Activated CD8-positive, alpha-beta memory T cell treated with anti-CD3 and anti-CD28 coated beads for 36 hours (primary cell): ENCODE measurements at regions not wholly inside any gene's neighbourhood (a gene's known extent, or its start where the extent isn't known, plus 50 kb on each side); places are given as distances from the start of the nearest gene placed in this dataset.

Source experiments
- CTCF ChIA-PET: fragments of 350-600 bp; sonication (Branson Sonifier 250); formaldehyde crosslinking; loops from one replicate; lab custom pipeline; 2021; ENCODE audit warnings: antibody characterized with exemption; lab: Charles Lee
- POLR2A ChIA-PET: fragments of 350-600 bp; sonication (Branson Sonifier 250); formaldehyde crosslinking; loops from one replicate; lab custom pipeline; 2021; ENCODE audit warnings: antibody characterized with exemption; lab: Charles Lee

DNA sequence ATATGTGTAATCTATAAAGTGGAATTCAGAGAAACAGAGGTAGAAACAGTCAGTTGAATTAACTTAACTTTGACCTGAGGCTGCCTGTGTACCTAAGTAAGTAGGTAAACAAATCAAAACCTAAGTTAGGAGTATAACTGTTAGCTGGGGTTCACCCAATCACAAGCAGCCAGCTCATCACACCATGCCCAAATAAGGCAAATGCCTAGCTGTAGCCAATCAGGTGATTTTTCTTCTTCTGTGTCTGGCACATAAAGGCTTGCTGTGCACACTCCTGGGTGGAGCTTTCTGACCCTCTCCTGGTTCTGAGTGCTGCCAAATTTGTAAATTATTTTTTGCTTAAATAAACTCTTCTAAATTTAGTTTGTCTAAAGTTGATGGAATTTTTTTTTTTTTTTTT lies 54.7 kb upstream of the TRIM39 start:
- ChIA-PET CTCF (no interaction called here), POLR2A (no interaction called here)

DNA sequence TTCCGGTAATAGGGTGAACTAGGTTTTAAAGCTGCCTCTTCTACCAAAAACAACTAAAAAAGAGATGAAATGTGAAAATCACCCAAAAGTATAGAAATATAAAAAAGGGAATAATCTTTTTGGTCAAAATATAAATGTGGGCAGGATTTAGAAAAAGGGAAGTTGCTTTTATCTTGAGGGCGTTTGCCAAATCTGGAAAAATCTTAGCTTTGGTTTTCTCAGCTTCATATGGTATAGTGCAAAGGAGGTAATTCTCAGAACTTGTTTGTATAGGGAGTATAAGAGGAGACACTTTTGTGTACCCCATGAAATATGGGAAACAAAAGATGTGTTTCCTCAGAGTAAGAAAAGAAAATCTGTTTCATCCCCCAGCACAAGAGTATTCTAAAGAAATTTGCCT lies 54.2 kb upstream of the TRIM26 start:
- ChIA-PET POLR2A (interaction anchor here (0.6 kb wide), 1 partner anchor 41 kb away, joined by 3 read pairs; no protein-coding TSS in a partner anchor), CTCF (no interaction called here)

DNA sequence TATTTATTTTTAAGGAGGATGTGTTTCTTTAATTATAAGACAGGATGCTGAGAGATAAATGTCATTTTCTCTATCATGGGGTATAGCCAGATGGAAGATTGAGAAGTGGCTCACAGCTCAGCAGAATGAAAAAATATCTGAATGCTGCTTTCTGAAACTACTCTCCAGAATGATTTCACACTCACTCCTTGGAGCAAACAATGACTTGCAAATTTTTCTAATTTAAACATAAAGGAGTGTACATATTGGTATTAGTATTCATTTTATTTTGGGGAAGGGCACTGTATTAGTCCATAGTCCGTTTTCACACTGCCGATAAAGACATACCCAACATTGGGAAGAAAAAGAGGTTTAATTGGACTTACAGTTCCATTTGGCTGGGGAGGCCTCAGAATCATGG lies 52.4 kb upstream of the TRIM26 start:
- POLR2A ChIA-PET, result no interaction called here

DNA sequence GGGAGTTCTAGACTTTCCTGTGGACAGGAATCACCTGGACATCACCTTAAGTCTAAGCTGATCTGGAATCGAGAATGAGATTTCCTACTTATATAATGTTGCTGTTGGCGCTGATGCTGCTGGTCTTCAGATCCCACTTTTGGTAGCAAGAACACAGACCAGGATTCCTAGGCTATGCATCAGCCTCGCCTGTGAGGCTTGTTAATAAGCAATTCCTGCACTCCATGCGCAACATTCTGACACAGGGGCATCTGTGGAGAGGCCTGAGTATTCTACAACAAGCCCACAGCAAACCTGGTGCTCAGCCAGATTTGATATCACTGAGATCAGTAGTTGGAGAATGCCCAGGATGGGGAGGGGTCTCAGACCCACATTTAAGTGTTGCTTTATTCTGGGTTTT lies 52.0 kb upstream of the TRIM26 start:
- ChIA-PET POLR2A (no interaction called here), CTCF (no interaction called here)

More for the DNA sequence above, 52.4 kb upstream of the TRIM26 start:
- CTCF ChIA-PET, result no interaction called here

DNA sequence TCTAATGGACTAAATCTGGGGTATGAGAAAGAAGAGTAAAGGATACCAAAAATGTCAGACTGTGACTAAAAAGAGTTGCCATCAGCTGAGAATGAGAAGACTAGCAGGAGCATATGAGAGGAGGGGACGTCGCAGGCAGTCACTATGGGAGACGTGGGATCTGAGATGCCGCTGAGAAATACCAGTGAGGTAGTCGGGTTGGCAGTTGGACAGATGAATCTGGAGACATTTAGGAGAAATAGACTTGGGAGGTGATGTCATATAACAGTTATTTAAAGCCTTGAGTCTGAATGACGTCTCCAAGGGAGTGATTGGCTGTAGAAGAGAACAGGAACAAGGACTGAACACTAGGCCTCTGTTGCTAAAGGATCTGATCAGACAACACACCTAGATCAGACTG lies 51.5 kb upstream of the TRIM26 start:
- ChIA-PET CTCF (no interaction called here), POLR2A (no interaction called here)

DNA sequence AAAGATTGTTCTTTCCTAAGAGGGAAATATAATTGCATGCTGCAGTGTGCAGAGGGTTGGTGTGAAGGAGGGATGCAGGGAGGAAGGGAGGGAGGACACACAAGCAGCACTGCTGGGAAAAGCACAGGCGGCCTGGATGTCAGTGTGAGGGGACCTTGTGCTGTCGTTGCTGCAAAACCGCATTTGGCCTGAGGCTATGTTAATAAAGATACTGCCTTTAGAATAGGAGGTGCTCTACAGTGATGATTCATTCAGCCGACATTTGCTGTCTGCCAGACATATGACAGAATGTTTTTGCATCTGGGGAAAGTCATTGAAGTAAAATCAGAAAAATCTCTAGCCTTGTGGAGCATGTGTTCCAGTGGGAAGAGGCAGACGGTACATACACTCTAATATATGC lies 50.5 kb upstream of the TRIM26 start:
- ChIA-PET POLR2A (no interaction called here), CTCF (no interaction called here)
